Vagina (tissue), 2 donors: ENCODE measurements at regions not wholly inside any gene's neighbourhood (a gene's known extent, or its start where the extent isn't known, plus 50 kb on each side); places are given as distances from the start of the nearest gene placed in this dataset.

Source experiments
- DNase-seq, 2 donors: peaks; one replicate each; pipeline ENCODE4 v3.0.0-alpha.2; 2017; ENCODE audit errors: extremely low spot score in 2 of 2
- H3K27ac ChIP-seq: fragments of 200-600 bp; sonication (generic); one replicate; pipeline ENCODE4 v1.5.1; 2019
- H3K27me3 ChIP-seq: fragments of 200-600 bp; sonication (generic); one replicate; pipeline ENCODE4 v1.5.1; 2019
- H3K36me3 ChIP-seq, 2 donors: fragments of 200-600 bp; sonication (generic); one replicate each; pipeline ENCODE4 v1.5.1; 2017 to 2019
- H3K4me1 ChIP-seq: fragments of 200-600 bp; sonication (generic); one replicate; pipeline ENCODE4 v1.5.1; 2019
- H3K4me3 ChIP-seq, 2 donors: fragments of 200-600 bp; sonication (generic); 1 replicate in 1 of 2; 2 replicates in 1 of 2; pipeline ENCODE4 v1.5.1; 2016 to 2019
- H3K9me3 ChIP-seq: fragments of 200-600 bp; sonication (generic); one replicate; pipeline ENCODE4 v1.5.1; 2019
- POLR2A ChIP-seq, 2 donors: fragments of 450-650 bp; IDR thresholded peaks; one replicate each; pipeline ENCODE4 v1.6.1; 2017; ENCODE audit warnings: antibody characterized with exemption in 2 of 2, mild to moderate bottlenecking in 2 of 2, moderate library complexity in 2 of 2
- POLR2AphosphoS5 ChIP-seq, 2 donors: sonication (generic); formaldehyde crosslinking; IDR thresholded peaks; one replicate each; pipeline ENCODE4 v1.9.0; 2017; ENCODE audit warnings: antibody characterized with exemption in 2 of 2, mild to moderate bottlenecking in 2 of 2, low read depth in 1 of 2; ENCODE audit not compliant: insufficient read depth in 1 of 2
- intact Hi-C: fragments of 100-400 bp; cut with DNase I; formaldehyde crosslinking; loops from one replicate; pipeline ENCODE4 v1.15.1; 2023
- TF ChIP-seq, protein P1 (sequence below), 3 experiments: fragments of 450-650 bp in 2 of 3; fragments of 200-600 bp in 1 of 3; sonication (generic) in 1 of 3; IDR thresholded peaks; one replicate each; pipeline ENCODE4 v1.5.1; 2017 to 2019; ENCODE audit warnings: antibody characterized with exemption in 3 of 3, mild to moderate bottlenecking in 2 of 3, moderate library complexity in 2 of 3

- no peaks in the 10 kb centered on the region for H3K4me1 ChIP-seq
- H3K27ac ChIP-seq: no peak overlapping the region
- intact Hi-C loops: no loop called here
- no peaks in the 10 kb centered on the region for H3K27me3 ChIP-seq
- H3K9me3 ChIP-seq: no peaks in the 10 kb centered on the region
- TF ChIP-seq, protein P1, sequence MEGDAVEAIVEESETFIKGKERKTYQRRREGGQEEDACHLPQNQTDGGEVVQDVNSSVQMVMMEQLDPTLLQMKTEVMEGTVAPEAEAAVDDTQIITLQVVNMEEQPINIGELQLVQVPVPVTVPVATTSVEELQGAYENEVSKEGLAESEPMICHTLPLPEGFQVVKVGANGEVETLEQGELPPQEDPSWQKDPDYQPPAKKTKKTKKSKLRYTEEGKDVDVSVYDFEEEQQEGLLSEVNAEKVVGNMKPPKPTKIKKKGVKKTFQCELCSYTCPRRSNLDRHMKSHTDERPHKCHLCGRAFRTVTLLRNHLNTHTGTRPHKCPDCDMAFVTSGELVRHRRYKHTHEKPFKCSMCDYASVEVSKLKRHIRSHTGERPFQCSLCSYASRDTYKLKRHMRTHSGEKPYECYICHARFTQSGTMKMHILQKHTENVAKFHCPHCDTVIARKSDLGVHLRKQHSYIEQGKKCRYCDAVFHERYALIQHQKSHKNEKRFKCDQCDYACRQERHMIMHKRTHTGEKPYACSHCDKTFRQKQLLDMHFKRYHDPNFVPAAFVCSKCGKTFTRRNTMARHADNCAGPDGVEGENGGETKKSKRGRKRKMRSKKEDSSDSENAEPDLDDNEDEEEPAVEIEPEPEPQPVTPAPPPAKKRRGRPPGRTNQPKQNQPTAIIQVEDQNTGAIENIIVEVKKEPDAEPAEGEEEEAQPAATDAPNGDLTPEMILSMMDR (IDR thresholded peaks at IDR 0.05): no peak
- TF ChIP-seq POLR2A (IDR thresholded peaks at IDR 0.05): no peak
- TF ChIP-seq POLR2AphosphoS5 (IDR thresholded peaks at IDR 0.05; ENCODE audit: insufficient read depth in 1 of 2, low read depth in 1 of 2): no peak
- DNase-seq: no peak
- no peaks in the 10 kb centered on the region for H3K36me3 ChIP-seq
- H3K4me3 ChIP-seq: no peak overlapping the region
Measured at GRCh38 chr2:34337735-34338134, 738.6 kb upstream of the FAM98A start.

- H3K36me3 ChIP-seq: no peaks in the 10 kb centered on the region
- H3K9me3 ChIP-seq: no peaks in the 10 kb centered on the region
- no peak for DNase-seq
- intact Hi-C loops: no loop called here
- H3K27me3 ChIP-seq: no peaks in the 10 kb centered on the region
- no peak for TF ChIP-seq POLR2AphosphoS5 (IDR thresholded peaks at IDR 0.05; ENCODE audit: insufficient read depth in 1 of 2, low read depth in 1 of 2)
- TF ChIP-seq POLR2A (IDR thresholded peaks at IDR 0.05): no peak
- TF ChIP-seq, protein P1 (IDR thresholded peaks at IDR 0.05): no peak
- H3K4me3 ChIP-seq: no peak overlapping the region
- H3K27ac ChIP-seq: no peak overlapping the region
- H3K4me1 ChIP-seq: no peaks in the 10 kb centered on the region
Measured at GRCh38 chr2:34332813-34333212, 733.7 kb upstream of the FAM98A start.

DNA sequence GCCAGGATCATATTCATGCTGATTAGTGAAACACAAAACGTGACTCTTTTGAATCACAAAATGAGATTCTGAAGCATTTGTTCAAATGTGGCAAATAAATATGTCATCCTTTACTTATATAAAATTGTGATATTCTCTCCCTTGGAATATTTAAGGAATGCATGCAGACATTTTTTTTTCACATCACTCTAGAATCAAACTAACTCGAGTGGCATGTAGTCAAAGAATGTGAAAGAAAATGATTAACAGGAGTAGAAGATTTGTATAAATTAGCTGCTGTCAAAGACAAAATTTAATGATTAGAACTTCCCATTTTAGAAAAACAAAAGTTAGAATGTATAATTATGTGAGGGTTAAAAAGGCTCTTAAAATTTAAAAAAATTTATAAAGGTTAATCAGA is 721.0 kb upstream of the FAM98A start:
- Histone ChIP-seq H3K4me3 (no peak overlapping the region), H3K27ac (no peak overlapping the region), H3K36me3 (no peaks in the 10 kb centered on the region), H3K9me3 (no peaks in the 10 kb centered on the region), H3K4me1 (no peaks in the 10 kb centered on the region), H3K27me3 (no peaks in the 10 kb centered on the region)
- no peak for DNase-seq
- no peak for TF ChIP-seq POLR2AphosphoS5 (IDR thresholded peaks at IDR 0.05; ENCODE audit: insufficient read depth in 1 of 2, low read depth in 1 of 2)
- TF ChIP-seq POLR2A (IDR thresholded peaks at IDR 0.05): no peak
- TF ChIP-seq, protein P1 (IDR thresholded peaks at IDR 0.05): no peak
- intact Hi-C loops: no loop called here

DNA sequence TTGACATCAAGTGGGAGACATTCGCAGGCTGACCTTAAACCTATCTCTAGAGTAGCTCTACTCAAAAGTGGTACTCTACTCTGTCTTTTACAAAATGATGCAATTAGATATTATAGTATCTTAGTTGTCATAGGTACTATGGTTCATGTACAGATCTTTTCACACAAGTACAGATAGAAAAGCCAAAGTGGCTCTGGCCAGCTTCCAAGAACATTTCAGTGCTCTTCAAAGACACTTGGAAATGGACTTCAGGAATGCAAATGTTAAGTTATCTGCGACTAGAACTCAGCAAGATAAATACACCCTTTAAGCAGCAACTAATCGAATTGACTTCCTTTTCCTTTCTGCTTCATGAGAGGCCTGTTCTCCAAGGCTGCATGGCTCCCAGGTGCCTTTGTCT is 718.7 kb upstream of the FAM98A start:
- no peaks in the 10 kb centered on the region for H3K9me3 ChIP-seq
- TF ChIP-seq POLR2AphosphoS5 (IDR thresholded peaks at IDR 0.05; ENCODE audit: insufficient read depth in 1 of 2, low read depth in 1 of 2) (no peak), POLR2A (IDR thresholded peaks at IDR 0.05) (no peak)
- TF ChIP-seq, protein P1 (IDR thresholded peaks at IDR 0.05): no peak
- no peak overlapping the region for H3K27ac ChIP-seq
- DNase-seq: no peak
- no peak overlapping the region for H3K4me3 ChIP-seq
- no peaks in the 10 kb centered on the region for H3K36me3 ChIP-seq
- no peaks in the 10 kb centered on the region for H3K4me1 ChIP-seq
- no peaks in the 10 kb centered on the region for H3K27me3 ChIP-seq
- intact Hi-C loops: no loop called here

DNA sequence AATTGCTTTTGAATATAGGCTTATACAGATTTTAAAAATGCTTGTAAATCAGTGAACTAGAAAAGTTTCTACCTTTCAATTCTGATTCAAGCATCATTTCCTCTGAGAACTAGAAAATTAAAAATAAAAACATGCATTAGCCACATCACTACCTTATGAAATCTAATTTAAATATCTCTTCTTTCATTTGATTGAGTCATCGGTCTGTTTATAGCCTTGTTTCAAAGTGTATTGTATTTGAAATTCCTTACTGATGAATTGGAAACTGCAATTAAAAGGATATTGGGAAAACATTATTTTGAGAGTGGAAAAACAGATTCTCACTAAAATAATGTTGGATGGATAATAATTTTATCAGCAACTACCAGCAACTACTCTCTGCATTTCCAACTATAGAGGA is 717.7 kb upstream of the FAM98A start:
- intact Hi-C loops: no loop called here
- Histone ChIP-seq H3K9me3 (no peaks in the 10 kb centered on the region), H3K4me3 (no peak overlapping the region), H3K27me3 (no peaks in the 10 kb centered on the region), H3K4me1 (no peaks in the 10 kb centered on the region), H3K27ac (no peak overlapping the region), H3K36me3 (no peaks in the 10 kb centered on the region)
- DNase-seq: no peak
- TF ChIP-seq POLR2AphosphoS5 (IDR thresholded peaks at IDR 0.05; ENCODE audit: insufficient read depth in 1 of 2, low read depth in 1 of 2): no peak
- TF ChIP-seq, protein P1 (IDR thresholded peaks at IDR 0.05): no peak
- no peak for TF ChIP-seq POLR2A (IDR thresholded peaks at IDR 0.05)
